ENCODE measurements at regions not wholly inside any gene's neighbourhood (a gene's known extent, or its start where the extent isn't known, plus 50 kb on each side); places are given as distances from the start of the nearest gene placed in this dataset.

DNA sequence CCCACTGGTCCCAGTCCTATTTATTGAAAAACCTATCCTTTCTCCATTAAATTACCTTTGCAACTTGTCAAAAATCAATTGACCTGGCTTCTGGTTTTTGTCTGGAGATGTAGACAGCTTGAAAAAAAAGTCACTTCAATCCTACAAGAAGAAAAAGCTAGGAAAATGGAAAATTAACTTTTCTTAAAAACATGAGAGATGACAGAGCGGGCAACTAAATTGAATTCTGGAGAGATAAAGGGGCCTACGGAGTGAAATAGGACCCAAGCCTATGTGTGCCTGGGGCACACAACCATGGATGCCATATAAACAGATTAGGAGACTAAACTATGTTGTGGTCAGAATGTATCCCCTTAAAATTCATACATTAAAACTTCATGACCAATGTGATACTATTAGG lies 363.3 kb upstream of the SLCO3A1 start:
- TF ChIP-seq POLR2A (IDR thresholded peaks at IDR 0.05; ENCODE audit: low read length) (no peak), GATA1 (IDR thresholded peaks at IDR 0.05; ENCODE audit: low read depth, low read length) (no peak)
